D721Med (cell line): ENCODE measurements at regions not wholly inside any gene's neighbourhood (a gene's known extent, or its start where the extent isn't known, plus 50 kb on each side); places are given as distances from the start of the nearest gene placed in this dataset.
A peak's percentile ranks its signal among the peaks of the same experiment; 100 is the strongest.

ENCODE experiments used
- DNase-seq: peaks from one replicate; pipeline ENCODE4 v3.0.0; 2011; ENCODE audit warnings: low spot score; ENCODE audit not compliant: insufficient read length
- FAIRE-seq: peaks from 2 replicates; lab custom pipeline; 2011; peaks lifted over from hg19 to GRCh38; lab: Jason Lieb, UNC
- TF ChIP-seq, protein P1 (sequence below): IDR thresholded peaks from 2 replicates; pipeline ENCODE4 v1.5.1; 2012; ENCODE audit warnings: mild to moderate bottlenecking, control low read depth; ENCODE audit not compliant: insufficient read depth; ENCODE audit errors: missing control alignments

DNA sequence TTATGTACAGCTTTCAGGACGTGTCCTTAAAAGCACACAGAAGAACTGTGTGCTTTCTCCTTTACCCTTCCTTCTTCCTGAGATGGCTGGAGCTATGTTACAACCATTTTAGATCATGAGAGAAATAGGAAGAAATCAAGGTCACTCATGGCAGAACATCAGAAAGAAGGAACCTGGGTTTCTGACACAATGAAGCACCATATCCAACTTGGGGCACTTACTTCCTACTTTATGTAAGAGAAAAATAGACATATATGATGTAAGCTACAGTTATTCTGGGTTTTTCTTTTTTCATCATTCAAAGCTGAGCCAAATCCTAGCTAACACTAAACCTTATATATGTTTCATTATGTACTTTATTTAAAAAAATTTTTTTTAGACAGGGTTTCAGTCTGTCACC, 79.5 kb downstream of the FAM161A start:
- TF ChIP-seq, protein P1, sequence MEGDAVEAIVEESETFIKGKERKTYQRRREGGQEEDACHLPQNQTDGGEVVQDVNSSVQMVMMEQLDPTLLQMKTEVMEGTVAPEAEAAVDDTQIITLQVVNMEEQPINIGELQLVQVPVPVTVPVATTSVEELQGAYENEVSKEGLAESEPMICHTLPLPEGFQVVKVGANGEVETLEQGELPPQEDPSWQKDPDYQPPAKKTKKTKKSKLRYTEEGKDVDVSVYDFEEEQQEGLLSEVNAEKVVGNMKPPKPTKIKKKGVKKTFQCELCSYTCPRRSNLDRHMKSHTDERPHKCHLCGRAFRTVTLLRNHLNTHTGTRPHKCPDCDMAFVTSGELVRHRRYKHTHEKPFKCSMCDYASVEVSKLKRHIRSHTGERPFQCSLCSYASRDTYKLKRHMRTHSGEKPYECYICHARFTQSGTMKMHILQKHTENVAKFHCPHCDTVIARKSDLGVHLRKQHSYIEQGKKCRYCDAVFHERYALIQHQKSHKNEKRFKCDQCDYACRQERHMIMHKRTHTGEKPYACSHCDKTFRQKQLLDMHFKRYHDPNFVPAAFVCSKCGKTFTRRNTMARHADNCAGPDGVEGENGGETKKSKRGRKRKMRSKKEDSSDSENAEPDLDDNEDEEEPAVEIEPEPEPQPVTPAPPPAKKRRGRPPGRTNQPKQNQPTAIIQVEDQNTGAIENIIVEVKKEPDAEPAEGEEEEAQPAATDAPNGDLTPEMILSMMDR: no peak

DNA sequence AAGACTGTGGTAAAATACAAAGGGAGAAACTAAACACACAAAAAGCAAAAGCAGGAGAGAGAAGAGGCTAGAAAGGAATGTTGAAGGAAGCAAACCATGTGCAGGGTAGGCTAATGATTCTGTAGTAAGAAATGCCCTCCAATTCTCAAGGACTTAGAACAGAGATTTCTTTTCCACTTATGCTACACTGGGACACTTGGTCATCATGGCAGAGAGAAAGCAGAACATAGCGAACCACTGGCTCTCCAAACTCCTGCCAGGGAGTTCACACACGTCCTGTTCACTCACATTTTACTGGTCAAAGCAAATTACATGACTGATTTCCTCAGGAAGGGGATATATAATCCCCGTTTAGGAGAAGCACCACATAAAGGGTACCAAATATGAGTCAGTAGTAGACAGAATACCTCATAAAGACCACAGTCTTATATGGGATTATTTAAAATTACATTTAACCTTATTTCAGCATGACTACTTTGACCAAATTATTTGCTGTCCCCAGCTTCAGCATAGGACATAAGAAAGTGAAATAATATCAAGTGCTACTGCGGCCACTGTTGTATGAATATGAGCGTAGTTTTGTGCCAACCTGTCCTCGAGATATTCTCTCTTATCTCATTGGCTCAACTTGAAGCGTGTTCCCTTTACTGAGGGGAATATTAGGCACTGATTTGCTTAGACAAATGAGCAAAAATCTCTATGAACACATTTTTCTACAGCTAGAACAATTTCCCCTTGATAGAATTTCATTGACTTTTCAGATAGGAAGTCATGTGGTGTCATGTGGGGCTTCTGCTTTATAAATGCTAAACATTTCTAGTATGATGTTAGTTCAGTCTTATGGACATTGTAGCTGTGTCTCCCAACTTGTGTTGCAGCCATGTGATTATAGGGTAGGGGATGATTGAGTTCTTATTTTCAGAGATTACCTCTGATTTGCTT, 81.7 kb downstream of the FAM161A start:
- TF ChIP-seq, protein P1: no peak
- no peak for DNase-seq
- FAIRE-seq: no peak

More for the DNA sequence above, 79.5 kb downstream of the FAM161A start:
- FAIRE-seq (no peak), DNase-seq (no peak)

DNA sequence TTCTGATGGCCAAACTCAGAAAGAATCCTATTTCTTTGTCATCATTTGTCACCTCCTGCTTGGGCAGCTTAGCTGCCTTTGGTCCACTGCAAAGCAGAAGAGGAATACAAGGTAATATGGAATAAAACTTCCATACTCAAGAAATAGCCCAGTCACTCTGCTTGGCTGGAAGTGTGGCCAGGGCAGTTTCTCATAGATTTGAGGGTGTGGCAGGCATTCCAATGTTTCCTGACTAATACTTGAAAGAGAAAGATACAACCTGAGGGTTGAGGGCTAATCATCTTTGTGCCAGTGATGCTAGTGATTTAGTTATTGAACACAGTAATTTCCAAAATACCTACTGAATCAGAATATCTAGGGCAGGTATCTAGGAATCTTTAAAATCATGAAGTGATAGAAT, 83.1 kb downstream of the FAM161A start:
- FAIRE-seq (no peak), DNase-seq (no peak)
- TF ChIP-seq, protein P1: no peak

DNA sequence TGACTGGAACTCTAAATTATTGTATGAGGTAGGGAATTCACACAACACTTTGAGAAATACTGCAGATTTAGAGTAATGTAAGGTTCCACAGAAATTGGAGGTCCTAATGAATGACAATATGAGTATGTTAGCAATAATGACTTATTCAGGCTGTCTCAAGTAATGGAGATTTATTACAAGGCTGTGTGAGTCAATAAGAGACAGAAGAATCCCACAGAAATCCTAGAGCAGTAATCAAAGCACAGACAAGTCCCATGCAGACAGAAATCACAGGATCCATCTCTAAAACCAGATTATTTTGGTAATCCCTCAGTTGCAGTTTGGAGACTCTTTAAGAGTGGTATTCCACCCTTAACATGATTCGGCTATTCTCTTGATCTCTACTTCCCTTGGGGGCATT, 83.6 kb downstream of the FAM161A start:
- no peak for FAIRE-seq
- TF ChIP-seq, protein P1: no peak
- DNase-seq: no peak

DNA sequence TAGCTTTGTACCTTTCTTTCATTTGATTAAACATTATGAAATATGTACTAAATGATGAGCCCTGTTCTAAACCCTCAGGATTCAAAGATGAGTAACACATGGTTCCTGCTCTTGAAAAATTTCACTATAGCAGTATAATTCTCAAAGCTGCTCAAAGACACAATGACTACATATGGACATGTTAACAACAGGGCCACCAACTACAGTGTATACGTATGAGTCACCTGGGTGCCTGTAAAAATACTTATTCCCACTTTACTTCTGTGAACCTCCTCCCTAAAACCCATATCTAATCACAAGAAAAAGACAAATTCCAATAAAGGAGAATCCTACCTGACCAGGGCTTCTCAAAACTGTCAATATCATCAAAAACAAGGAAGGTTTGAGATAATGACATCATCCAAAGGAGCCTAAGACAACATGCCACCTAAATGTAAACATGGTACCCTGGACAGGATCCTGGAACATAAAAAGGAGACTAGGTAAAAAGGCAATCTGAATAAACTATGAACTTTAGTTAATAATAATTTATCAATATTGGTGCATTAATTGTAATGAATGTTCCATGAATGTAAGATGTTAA, 84.7 kb downstream of the FAM161A start:
- TF ChIP-seq, protein P1: no peak
- FAIRE-seq (no peak), DNase-seq (no peak)

DNA sequence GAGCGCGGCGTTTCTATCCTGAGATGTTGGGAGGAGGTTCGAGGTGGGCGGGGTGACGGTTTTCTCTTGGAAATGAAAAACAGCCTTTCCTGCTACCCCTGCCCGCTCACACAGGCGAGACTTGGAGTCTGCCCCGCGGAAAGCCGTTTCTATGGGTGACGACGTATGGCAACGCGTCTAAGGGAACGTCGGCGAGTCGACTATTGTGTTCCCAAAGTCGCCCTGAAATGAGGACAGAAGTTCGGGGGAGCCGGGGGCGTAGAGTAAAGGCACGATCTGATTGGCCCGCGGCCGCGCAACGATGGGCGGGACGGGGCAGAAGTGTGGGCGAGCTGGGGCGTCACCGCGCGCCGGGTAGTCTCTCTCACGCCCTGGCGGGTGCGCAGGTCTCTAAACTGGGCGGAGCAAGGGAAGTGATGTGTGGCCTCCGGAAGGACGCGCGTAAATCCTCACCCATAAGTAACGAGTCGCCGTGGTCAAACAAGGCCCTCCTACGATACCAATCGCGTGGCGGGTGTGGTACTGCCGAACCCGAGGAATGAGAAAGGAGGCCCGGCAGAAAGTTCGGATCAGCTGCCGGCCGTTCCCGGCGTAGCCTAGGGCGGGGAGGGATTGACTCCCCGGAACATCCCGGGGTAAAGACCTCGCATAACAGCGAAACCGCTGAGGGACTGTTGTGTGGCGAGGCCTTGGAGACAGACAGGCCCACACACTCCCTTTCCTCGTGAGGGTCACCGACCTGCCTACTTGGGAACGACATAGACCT, 89.6 kb downstream of the FAM161A start:
- DNase-seq (peak; percentile 53), FAIRE-seq (no peak)
- TF ChIP-seq, protein P1: no peak
